ENCODE measurements at regions not wholly inside any gene's neighbourhood (a gene's known extent, or its start where the extent isn't known, plus 50 kb on each side); places are given as distances from the start of the nearest gene placed in this dataset.

- H3K4me3 ChIP-seq (ENCODE audit: low read length) = no peak overlapping the region
- H3K36me3 ChIP-seq (replicated peaks; ENCODE audit: low read depth, low read length) = no peaks in the 10 kb centered on the region
- no peak overlapping the region for H3K27ac ChIP-seq (ENCODE audit: low read length)
- H3K4me1 ChIP-seq (ENCODE audit: low read length) = no peaks in the 10 kb centered on the region
- no peaks in the 10 kb centered on the region for H3K9me3 ChIP-seq (ENCODE audit: insufficient read depth, low read length)
- TF ChIP-seq CTCF (IDR thresholded peaks at IDR 0.05; ENCODE audit: low read depth, low read length) (no peak), EZH2phosphoT487 (IDR thresholded peaks at IDR 0.05; ENCODE audit: low read depth) (no peak)
- H3K79me2 ChIP-seq (ENCODE audit: low read length) = no peaks in the 10 kb centered on the region
- no peak overlapping the region for H3K9ac ChIP-seq (ENCODE audit: low read length)
- H3K27me3 ChIP-seq (ENCODE audit: low read depth, low read length) = no peaks in the 10 kb centered on the region
- H2AFZ ChIP-seq (ENCODE audit: low read depth, low read length) = no peak overlapping the region
- H4K20me1 ChIP-seq (ENCODE audit: insufficient read depth, low read length) = no peaks in the 10 kb centered on the region
- H3K4me2 ChIP-seq (ENCODE audit: low read length) = no peak overlapping the region
Measured at GRCh38 chr13:104365430-104365829, 1299.2 kb upstream of the SLC10A2 start.

- Histone ChIP-seq H2AFZ (ENCODE audit: low read depth, low read length) (no peak overlapping the region), H3K27ac (ENCODE audit: low read length) (no peak overlapping the region), H3K9ac (ENCODE audit: low read length) (no peak overlapping the region), H3K36me3 (replicated peaks; ENCODE audit: low read depth, low read length) (no peaks in the 10 kb centered on the region), H3K9me3 (ENCODE audit: insufficient read depth, low read length) (no peaks in the 10 kb centered on the region), H3K79me2 (ENCODE audit: low read length) (no peaks in the 10 kb centered on the region), H3K4me3 (ENCODE audit: low read length) (no peak overlapping the region), H3K4me2 (ENCODE audit: low read length) (no peak overlapping the region), H3K4me1 (ENCODE audit: low read length) (no peaks in the 10 kb centered on the region), H3K27me3 (ENCODE audit: low read depth, low read length) (no peaks in the 10 kb centered on the region), H4K20me1 (ENCODE audit: insufficient read depth, low read length) (no peaks in the 10 kb centered on the region)
- no peak for TF ChIP-seq EZH2phosphoT487 (IDR thresholded peaks at IDR 0.05; ENCODE audit: low read depth)
- no peak for TF ChIP-seq CTCF (IDR thresholded peaks at IDR 0.05; ENCODE audit: low read depth, low read length)
Measured at GRCh38 chr13:104357672-104358354, 1291.6 kb upstream of the SLC10A2 start.

GRCh38 chr13:104357174-104357573 is 1291.0 kb upstream of the SLC10A2 start:
- no peak overlapping the region for H3K4me3 ChIP-seq (ENCODE audit: low read length)
- no peak overlapping the region for H3K9ac ChIP-seq (ENCODE audit: low read length)
- no peak overlapping the region; the same call in 1 of the 2 replicates for H2AFZ ChIP-seq (ENCODE audit: low read depth, low read length)
- no peaks in the 10 kb centered on the region for H3K9me3 ChIP-seq (ENCODE audit: insufficient read depth, low read length)
- H3K4me2 ChIP-seq (ENCODE audit: low read length) = no peak overlapping the region
- H3K79me2 ChIP-seq (ENCODE audit: low read length) = no peaks in the 10 kb centered on the region
- no peaks in the 10 kb centered on the region for H3K27me3 ChIP-seq (ENCODE audit: low read depth, low read length)
- H4K20me1 ChIP-seq (ENCODE audit: insufficient read depth, low read length) = no peaks in the 10 kb centered on the region
- H3K27ac ChIP-seq (ENCODE audit: low read length) = no peak overlapping the region
- H3K4me1 ChIP-seq (ENCODE audit: low read length) = no peaks in the 10 kb centered on the region
- H3K36me3 ChIP-seq (replicated peaks; ENCODE audit: low read depth, low read length) = no peaks in the 10 kb centered on the region
- TF ChIP-seq CTCF (IDR thresholded peaks at IDR 0.05; ENCODE audit: low read depth, low read length) (no peak), EZH2phosphoT487 (IDR thresholded peaks at IDR 0.05; ENCODE audit: low read depth) (no peak)

- Histone ChIP-seq H3K27me3 (ENCODE audit: low read depth, low read length) (no peaks in the 10 kb centered on the region), H3K79me2 (ENCODE audit: low read length) (no peaks in the 10 kb centered on the region), H3K27ac (ENCODE audit: low read length) (no peak overlapping the region), H3K9ac (ENCODE audit: low read length) (no peak overlapping the region), H2AFZ (ENCODE audit: low read depth, low read length) (no peak overlapping the region), H4K20me1 (ENCODE audit: insufficient read depth, low read length) (no peaks in the 10 kb centered on the region), H3K9me3 (ENCODE audit: insufficient read depth, low read length) (no peaks in the 10 kb centered on the region), H3K4me2 (ENCODE audit: low read length) (no peak overlapping the region), H3K4me1 (ENCODE audit: low read length) (no peaks in the 10 kb centered on the region), H3K36me3 (replicated peaks; ENCODE audit: low read depth, low read length) (no peaks in the 10 kb centered on the region), H3K4me3 (ENCODE audit: low read length) (no peak overlapping the region)
- TF ChIP-seq CTCF (IDR thresholded peaks at IDR 0.05; ENCODE audit: low read depth, low read length) (no peak), EZH2phosphoT487 (IDR thresholded peaks at IDR 0.05; ENCODE audit: low read depth) (no peak)
Measured at GRCh38 chr13:104355041-104355670, 1288.9 kb upstream of the SLC10A2 start.

Measured in OCI-LY3 (cell line).